HEK293T (cell line): ENCODE measurements at regions not wholly inside any gene's neighbourhood (a gene's known extent, or its start where the extent isn't known, plus 50 kb on each side); places are given as distances from the start of the nearest gene placed in this dataset.

Experiments
- CTCF ChIA-PET: fragments of 350-600 bp; formaldehyde crosslinking; extraction: SDS; loops from one replicate; lab custom pipeline; 2021; ENCODE audit warnings: antibody characterized with exemption, inconsistent platforms; lab: Yijun Ruan, JAX
- POLR2A ChIA-PET: fragments of 350-600 bp; formaldehyde crosslinking; extraction: SDS; loops from one replicate; lab custom pipeline; 2020; ENCODE audit warnings: antibody characterized with exemption, inconsistent platforms; lab: Yijun Ruan, JAX
- DNase-seq: peaks from one replicate; pipeline ENCODE4 v3.0.0; 2012; ENCODE audit warnings: mixed read lengths; ENCODE audit errors: extremely low spot score
- ARNT ChIP-seq: fragments of 450-650 bp; IDR thresholded peaks from 2 replicates; pipeline ENCODE4 v1.6.1; 2017; ENCODE audit warnings: mild to moderate bottlenecking
- BHLHE40 ChIP-seq: fragments of 450-650 bp; IDR thresholded peaks from 2 replicates; pipeline ENCODE4 v1.6.1; 2016; ENCODE audit warnings: mild to moderate bottlenecking, moderate library complexity, borderline replicate concordance
- CTBP1 ChIP-seq: fragments of 450-650 bp; IDR thresholded peaks from 2 replicates; pipeline ENCODE4 v1.6.1; 2016; ENCODE audit warnings: borderline replicate concordance
- ELF4 ChIP-seq: fragments of 450-650 bp; IDR thresholded peaks from 2 replicates; pipeline ENCODE4 v1.6.1; 2017; ENCODE audit warnings: antibody characterized with exemption
- FOXA1 ChIP-seq: fragments of 450-650 bp; IDR thresholded peaks from 2 replicates; pipeline ENCODE4 v1.6.1; 2016; ENCODE audit warnings: mild to moderate bottlenecking
- FOXK2 ChIP-seq: fragments of 450-650 bp; IDR thresholded peaks from 2 replicates; pipeline ENCODE4 v1.6.1; 2016; ENCODE audit warnings: mild to moderate bottlenecking
- FOXM1 ChIP-seq: fragments of 450-650 bp; IDR thresholded peaks from 2 replicates; pipeline ENCODE4 v1.6.1; 2017; ENCODE audit warnings: mild to moderate bottlenecking, borderline replicate concordance
- HDGF ChIP-seq: fragments of 450-650 bp; IDR thresholded peaks from 2 replicates; pipeline ENCODE4 v1.6.1; 2017; ENCODE audit warnings: antibody characterized with exemption, borderline replicate concordance
- L3MBTL2 ChIP-seq: fragments of 450-650 bp; conservative IDR thresholded peaks from 2 replicates; pipeline ENCODE4 v1.6.1; 2016; ENCODE audit warnings: mild to moderate bottlenecking
- LEF1 ChIP-seq: fragments of 450-650 bp; IDR thresholded peaks from 2 replicates; pipeline ENCODE4 v1.6.1; 2017; ENCODE audit warnings: mild to moderate bottlenecking, borderline replicate concordance
- NFRKB ChIP-seq: fragments of 450-650 bp; IDR thresholded peaks from 2 replicates; pipeline ENCODE4 v1.6.1; 2016; ENCODE audit warnings: mild to moderate bottlenecking, moderate library complexity
- PKNOX1 ChIP-seq: fragments of 450-650 bp; IDR thresholded peaks from 2 replicates; pipeline ENCODE4 v1.6.1; 2016
- SP1 ChIP-seq: fragments of 450-650 bp; IDR thresholded peaks from 2 replicates; pipeline ENCODE4 v1.6.1; 2017
- SUZ12 ChIP-seq: fragments of 450-650 bp; IDR thresholded peaks from 2 replicates; pipeline ENCODE4 v1.6.1; 2016; ENCODE audit warnings: mild to moderate bottlenecking
- TARDBP ChIP-seq: fragments of 450-650 bp; IDR thresholded peaks from 2 replicates; pipeline ENCODE4 v1.6.1; 2016
- ZNF384 ChIP-seq: fragments of 450-650 bp; IDR thresholded peaks from 2 replicates; pipeline ENCODE4 v1.6.1; 2016

DNA sequence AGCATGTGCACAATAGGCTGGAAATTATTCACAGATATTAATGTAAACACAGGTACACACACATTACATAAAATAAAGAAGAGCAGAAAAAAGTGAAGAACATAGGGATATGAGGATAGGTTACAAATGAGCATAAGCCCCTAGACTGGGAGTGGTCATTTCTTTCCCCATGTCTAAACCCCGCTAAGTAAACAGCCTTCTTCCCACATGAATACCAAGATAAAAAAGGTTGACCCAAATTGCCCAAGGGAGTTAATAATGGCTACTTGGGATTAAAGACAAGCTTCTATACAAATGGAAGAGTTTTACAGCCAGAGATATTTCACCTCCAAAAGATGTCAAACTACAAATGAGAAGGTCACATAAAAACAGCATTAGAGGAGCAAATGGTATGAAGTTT lies 527.1 kb upstream of the CELF2 start:
- TF ChIP-seq SP1 (no peak), TARDBP (no peak), ELF4 (no peak), BHLHE40 (no peak), ZNF384 (no peak), CTBP1 (no peak), ARNT (no peak), FOXK2 (no peak), SUZ12 (no peak), FOXA1 (no peak), HDGF (no peak), FOXM1 (no peak)

GRCh38 chr10:10492420-10492819 lies 525.3 kb upstream of the CELF2 start:
- CTCF ChIA-PET, result no interaction called here
- DNase-seq, result no peak
- no peak for TF ChIP-seq TARDBP
- TF ChIP-seq NFRKB, result no peak
- no peak for TF ChIP-seq L3MBTL2
- no peak for TF ChIP-seq ZNF384
- no peak for TF ChIP-seq ARNT
- no peak for TF ChIP-seq SP1
- no peak for TF ChIP-seq HDGF
- TF ChIP-seq SUZ12, result no peak
- TF ChIP-seq PKNOX1, result no peak
- TF ChIP-seq CTBP1, result no peak
- no peak for TF ChIP-seq FOXA1
- no peak for TF ChIP-seq LEF1
- no peak for TF ChIP-seq FOXK2
- no peak for TF ChIP-seq FOXM1
- no peak for TF ChIP-seq ELF4
- no peak for TF ChIP-seq BHLHE40
- POLR2A ChIA-PET, result no interaction called here

More for the DNA sequence above, 527.1 kb upstream of the CELF2 start:
- CTCF ChIA-PET, result no interaction called here
- no peak for DNase-seq
- POLR2A ChIA-PET, result no interaction called here

DNA sequence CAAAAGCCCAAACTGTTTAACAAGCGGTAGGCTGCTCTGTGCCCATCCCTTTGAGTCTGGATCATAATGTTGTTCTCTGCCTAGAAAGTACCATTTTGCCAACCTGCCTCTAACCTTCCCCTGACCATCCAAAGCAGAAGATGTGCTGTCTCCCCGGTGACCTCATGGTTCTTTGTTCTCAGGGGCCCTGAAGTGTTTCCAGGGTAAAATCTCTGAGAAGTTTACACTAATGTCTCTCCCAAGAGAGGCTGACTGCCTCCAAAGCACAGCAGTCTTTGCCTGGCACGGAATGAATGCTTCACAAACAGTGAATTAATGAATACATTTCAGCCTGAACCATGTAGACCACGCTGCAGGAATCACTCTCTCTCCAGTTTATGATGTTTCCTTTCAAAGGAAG lies 523.8 kb upstream of the CELF2 start:
- TF ChIP-seq ELF4 (no peak), SUZ12 (no peak), SP1 (no peak), FOXM1 (no peak), ZNF384 (no peak), ARNT (no peak), TARDBP (no peak), FOXA1 (no peak)
- CTCF ChIA-PET, result interaction anchor here (0.7 kb wide), 1 partner anchor 361 kb away, joined by 3 read pairs; no protein-coding TSS in a partner anchor
- DNase-seq, result no peak
- POLR2A ChIA-PET, result no interaction called here

- POLR2A ChIA-PET, result no interaction called here
- no peak for DNase-seq
- TF ChIP-seq CTBP1, result no peak
- TF ChIP-seq ARNT, result no peak
- TF ChIP-seq BHLHE40, result no peak
- TF ChIP-seq LEF1, result no peak
- no peak for TF ChIP-seq TARDBP
- TF ChIP-seq SP1, result no peak
- CTCF ChIA-PET, result no interaction called here
Observed at GRCh38 chr10:10497245-10497644, 520.4 kb upstream of the CELF2 start.

DNA sequence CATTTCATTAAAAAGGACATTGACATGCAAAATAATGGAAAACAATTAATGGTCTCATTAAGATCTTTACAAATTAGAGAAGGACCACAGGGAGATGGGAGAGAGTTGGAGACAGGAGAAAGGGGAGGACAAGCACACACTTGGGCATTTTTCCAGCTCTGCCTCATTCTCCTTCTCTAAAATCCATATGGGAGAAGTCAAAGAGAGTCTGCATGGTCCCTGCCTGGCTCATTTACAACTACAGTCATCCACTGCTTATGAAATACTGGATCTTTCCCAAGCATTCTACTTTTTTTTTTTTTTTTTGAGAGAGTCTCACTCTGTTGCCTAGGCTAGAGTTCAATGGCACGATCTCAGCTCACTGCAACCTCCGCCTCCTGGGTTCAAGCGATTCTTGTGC lies 518.9 kb upstream of the CELF2 start:
- CTCF ChIA-PET, result no interaction called here
- POLR2A ChIA-PET, result no interaction called here
- DNase-seq, result no peak
- TF ChIP-seq SP1, result no peak
- no peak for TF ChIP-seq ZNF384
- no peak for TF ChIP-seq SUZ12
- no peak for TF ChIP-seq PKNOX1
- no peak for TF ChIP-seq FOXM1
- no peak for TF ChIP-seq FOXK2
- no peak for TF ChIP-seq L3MBTL2
- TF ChIP-seq NFRKB, result no peak
- TF ChIP-seq CTBP1, result no peak
- no peak for TF ChIP-seq TARDBP
- no peak for TF ChIP-seq FOXA1

- DNase-seq, result no peak
- CTCF ChIA-PET, result interaction anchor here (0.6 kb wide), 1 partner anchor 40 kb away, joined by 3 read pairs; no protein-coding TSS in a partner anchor
- POLR2A ChIA-PET, result no interaction called here
- TF ChIP-seq FOXA1, result no peak
- no peak for TF ChIP-seq HDGF
- no peak for TF ChIP-seq SUZ12
- TF ChIP-seq FOXK2, result no peak
- no peak for TF ChIP-seq CTBP1
- no peak for TF ChIP-seq PKNOX1
- TF ChIP-seq FOXM1, result no peak
- TF ChIP-seq BHLHE40, result no peak
- no peak for TF ChIP-seq L3MBTL2
- TF ChIP-seq ELF4, result no peak
Observed at GRCh38 chr10:10499839-10500238, 517.8 kb upstream of the CELF2 start.

DNA sequence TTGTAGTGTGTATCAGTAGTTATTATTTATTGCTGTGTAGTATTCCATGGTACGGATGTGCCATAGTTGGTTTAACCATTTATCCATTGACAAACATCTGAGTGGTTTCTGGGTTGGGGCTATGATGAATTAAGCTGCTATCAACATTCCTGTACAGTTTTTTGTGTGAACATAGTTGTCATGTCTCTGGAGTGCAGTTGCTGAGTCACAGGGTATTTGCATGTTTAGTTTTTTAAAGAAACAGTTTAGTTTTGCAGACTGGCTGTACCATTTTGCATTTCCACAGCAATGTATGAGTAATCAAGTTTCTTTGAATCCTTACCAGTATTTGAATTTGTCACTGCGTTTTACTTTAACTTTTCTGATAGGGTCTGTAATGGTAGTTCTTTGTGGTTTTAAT lies 516.7 kb upstream of the CELF2 start:
- DNase-seq, result no peak
- POLR2A ChIA-PET, result no interaction called here
- no peak for TF ChIP-seq ARNT
- TF ChIP-seq FOXA1, result no peak
- no peak for TF ChIP-seq NFRKB
- TF ChIP-seq PKNOX1, result no peak
- no peak for TF ChIP-seq CTBP1
- no peak for TF ChIP-seq TARDBP
- CTCF ChIA-PET, result no interaction called here
